Activated effector memory CD4-positive, alpha-beta T cell treated with anti-CD3 and anti-CD28 coated beads, Interleukin-2, amount 50 U/mL, for 16 hours (primary cell): ENCODE measurements at regions not wholly inside any gene's neighbourhood (a gene's known extent, or its start where the extent isn't known, plus 50 kb on each side); places are given as distances from the start of the nearest gene placed in this dataset.
"Not testable (repeated sequence)": the region's sequence is repeated elsewhere in the genome, so short reads cannot be mapped to it uniquely, and the experiment has no call there.

Experiments
- DNase-seq: peaks from one replicate; pipeline ENCODE4 v3.0.0-alpha.2; 2020

DNA sequence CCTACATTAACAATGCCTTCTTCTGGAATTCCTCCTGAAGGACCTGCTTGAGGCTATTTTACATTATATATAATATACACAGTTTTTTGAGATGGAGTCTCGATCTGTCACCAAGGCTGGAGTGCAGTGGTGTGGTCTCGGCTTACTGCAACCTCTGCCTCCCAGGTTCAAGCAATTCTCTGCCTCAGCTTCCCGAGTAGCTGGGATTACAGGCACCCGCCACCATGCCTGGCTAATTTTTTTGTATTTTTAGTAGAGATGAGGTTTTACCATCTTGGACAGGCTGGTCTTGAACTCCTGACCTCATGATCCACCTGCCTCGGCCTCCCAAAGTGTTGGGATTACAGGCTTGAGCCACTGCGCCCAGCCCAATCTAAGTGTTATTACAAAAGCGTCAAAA lies 71.9 kb upstream of the PRR23C start:
- DNase-seq: not testable (repeated sequence)

DNA sequence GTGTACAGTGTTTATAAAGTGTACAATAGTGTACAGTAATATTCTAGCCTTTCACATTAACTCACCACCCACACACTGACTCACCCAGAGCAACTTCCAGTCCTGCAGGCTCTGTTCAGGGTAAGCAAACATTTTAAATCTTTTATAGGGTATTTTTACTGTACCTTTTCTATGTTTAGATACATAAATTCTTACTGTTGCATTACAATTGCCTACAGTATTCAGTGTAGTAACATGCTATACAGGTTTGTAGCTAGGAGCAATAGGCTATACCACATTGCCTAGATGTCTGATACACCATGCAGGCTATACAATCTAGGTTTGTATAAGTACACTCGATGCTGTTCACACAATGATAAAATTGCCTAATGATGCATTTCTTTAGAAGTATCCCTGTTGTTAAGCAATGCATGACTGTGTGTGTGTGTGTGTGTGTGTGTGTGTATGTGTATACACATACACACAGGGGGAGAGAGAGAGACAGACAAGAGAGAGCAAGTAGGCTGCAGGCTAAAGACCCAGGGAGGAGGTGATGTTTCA lies 72.5 kb upstream of the PRR23C start:
- DNase-seq: no peak

DNA sequence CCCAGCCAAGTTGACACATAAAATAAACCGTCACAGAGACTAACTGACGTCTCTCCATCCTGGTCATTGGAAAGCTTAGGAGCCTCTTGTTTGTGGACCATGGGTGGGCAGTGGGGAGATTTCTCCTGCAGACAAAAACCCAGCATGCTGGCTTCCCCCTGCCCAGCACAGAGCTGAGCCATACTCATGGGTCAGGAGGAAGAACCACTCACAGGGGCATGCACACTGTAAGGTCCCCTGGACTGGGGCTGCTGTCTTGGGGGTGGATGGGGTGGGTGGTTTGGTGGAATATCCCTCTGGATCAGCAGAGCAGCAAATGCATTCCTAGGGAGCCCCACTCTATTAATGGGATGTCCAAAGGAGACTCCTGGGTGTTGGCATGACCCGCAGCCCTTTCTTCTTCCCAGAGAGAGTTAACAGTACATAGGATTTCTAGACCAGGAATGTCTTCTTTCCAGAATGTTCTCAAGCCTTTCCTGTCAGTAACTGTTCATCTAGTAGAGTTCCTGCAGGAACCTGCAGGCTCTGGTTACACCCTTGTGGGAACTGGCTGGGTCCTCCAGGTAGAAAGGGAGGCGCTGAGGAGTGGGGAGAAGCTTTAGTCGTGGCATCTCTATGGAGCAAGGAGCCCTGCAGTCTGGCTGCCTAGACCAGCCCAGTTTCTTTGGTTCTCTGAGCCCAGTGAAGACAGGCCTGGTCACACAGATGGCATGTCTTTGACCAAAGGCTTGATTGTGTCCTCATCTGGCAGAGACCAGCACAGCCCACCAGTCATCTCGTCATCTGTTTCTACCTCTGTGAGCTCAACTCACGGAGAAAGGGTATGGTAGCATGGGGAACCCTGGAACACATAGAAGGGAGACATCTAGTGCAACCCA lies 73.4 kb upstream of the PRR23C start:
- no peak for DNase-seq

DNA sequence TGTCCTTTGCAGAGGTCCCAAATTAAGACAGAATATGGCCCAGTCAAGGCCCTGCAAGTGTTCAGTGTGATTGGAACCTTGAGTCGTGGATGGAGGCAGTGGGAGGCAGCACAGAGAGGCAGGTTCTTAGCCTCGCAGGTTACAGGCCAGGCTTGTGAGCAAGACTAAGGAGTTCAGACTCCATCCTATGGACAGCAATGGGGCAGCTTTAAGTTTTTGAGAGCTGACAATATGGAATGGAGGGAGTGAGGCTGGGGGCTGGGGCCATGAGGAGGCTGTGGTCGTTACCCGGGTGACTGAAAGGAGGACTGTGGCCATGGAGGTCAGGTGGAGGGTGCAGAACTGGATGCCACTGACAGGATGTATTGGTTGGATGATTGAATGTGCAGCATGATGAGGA lies 74.1 kb upstream of the PRR23C start:
- DNase-seq: no peak

DNA sequence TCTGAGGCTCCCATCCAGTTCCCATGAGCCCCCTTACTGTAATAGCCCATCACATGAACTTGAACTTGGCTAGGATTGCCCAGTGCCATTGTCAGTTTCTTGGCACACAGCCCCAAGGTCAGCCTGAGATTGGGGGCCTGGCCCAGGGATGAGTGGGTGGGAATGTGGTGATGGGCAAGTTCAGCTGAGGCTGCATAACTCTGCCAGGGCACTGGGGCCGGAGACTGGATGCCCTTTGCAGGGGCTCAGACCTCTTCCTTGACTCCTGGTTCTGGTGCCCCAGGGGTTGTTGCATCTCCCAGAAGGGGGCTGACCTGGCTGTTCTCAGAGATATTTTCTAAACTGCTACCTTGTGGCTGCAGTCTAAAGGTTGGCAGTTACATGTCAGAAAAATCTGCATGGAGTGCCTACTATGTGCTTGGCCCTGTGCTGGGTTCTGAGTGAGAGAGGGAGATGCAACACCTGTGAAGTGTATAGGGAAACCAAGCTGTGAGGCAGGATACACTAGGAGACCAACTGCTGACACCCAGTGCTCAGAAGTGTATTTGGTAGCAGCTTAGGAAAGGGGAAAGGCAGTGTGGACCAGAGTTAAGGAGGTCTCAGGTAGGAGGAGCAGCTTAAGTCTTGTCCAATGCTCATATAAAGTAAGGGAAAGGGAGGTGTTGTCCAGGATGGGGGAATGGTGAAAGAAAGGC lies 74.8 kb upstream of the PRR23C start:
- no peak for DNase-seq

DNA sequence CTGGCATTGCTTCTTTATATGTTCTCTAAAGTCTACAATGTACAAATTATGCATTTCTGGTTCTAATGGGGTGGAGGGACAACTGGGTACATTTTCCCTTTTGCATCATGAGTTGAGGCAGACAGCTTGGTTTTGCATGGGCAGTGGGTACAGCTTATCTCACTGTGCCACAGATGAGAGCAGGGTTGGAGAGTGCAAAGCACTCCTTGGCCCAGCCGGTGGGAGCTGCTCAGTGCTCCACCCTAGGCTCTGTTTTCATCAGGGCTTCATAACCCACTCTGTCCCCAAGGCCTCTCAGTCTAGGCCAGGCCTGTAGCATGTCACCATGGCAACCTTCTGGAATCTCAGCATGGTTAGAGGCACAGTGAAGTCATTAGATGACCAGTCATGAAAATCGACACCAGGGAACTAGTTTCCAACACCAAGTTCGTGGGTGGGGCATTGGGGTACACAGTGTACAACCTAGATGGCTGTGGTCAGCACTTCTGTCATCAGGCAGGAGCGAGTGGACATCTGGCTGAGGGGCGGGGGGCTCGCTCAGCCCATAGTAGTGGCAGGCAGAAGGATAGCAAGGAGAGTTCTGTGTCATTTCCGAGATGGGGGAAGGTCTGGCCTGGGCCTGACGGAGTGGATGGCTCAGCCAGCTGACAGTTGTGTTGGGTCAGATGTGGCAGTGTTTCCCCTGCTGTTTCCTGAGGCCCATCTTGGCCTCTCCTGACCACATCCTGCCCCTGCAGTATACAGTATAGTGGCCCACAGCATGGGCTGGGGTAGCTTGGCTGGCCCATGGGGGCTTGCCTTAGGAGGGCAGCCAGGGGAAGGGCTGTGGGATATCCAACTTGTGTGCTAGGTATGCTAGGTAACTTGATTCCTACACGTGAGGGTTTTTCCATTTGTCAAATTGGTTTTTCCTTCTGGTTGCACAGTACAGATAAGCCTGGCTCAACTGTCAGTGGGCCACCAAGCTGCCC lies 75.7 kb upstream of the PRR23C start:
- DNase-seq: no peak

DNA sequence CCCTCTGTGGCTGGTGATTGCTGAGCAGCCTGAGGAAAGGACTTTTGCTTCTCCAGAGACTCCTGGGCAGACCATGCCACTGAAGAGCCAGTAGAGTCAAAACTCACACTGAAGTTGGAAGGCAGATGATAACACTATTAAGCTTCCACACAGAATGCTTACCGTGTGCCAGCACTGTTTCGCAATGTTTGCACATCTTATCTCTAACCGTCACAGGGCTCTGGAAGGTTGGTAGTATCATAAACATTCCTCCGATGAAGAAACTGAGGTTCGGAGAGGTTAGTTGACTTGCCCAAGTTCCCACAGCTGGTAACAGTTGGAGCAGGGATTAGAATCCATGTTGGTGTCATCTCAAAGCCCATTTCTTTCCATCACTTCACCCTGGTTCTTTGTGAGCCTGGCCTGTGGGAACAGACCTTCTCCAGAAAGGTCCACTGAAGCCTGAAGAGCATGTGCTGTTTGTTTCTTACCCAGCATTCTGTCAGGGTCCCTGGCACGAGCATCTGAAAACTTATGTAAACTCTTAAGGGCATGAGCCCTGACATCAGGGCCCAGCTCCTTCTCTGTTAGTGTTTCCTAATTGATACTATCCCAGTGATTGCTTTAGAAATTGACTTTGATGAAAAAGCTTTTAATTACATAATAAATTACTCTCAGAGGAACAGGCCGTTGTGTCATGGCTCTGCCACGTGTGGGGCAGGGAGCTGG lies 77.0 kb upstream of the PRR23C start:
- no peak for DNase-seq

DNA sequence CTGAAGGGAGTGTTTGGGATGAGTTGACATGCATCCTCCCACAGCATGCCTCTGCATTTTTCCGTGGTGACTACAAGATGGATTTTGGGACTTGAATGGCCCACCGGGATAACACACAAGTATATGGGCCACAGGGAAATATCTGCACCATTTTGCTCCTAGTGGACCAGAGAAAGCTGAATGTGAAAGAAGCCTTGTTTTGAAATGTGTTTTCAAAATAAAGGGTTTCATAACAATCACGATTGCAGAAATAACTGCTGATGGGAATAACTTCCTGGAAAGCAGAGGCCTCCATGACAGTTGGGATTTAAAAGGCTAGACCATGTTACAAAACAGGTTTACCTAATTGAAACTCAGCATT lies 77.5 kb upstream of the PRR23C start:
- DNase-seq: no peak

DNA sequence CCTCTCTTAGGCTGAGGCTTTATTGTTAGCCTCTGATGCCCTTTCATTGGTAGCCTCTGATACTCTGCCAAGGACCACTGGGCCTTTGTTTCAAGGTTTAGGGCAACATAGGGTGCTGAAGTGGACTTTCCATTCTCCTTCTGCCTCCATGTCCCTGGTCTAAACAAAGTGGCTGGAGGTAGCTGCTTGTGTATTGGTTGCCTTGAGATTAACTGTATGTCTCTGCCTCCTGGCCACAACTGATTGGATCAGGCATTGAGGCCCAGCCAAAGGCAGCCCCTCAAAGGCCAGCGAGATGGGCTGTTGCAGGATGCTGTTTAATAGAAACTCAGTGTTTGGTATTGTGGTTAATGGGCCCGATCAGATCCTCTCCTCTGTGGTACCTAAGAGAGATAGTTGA lies 77.9 kb upstream of the PRR23C start:
- DNase-seq: no peak

DNA sequence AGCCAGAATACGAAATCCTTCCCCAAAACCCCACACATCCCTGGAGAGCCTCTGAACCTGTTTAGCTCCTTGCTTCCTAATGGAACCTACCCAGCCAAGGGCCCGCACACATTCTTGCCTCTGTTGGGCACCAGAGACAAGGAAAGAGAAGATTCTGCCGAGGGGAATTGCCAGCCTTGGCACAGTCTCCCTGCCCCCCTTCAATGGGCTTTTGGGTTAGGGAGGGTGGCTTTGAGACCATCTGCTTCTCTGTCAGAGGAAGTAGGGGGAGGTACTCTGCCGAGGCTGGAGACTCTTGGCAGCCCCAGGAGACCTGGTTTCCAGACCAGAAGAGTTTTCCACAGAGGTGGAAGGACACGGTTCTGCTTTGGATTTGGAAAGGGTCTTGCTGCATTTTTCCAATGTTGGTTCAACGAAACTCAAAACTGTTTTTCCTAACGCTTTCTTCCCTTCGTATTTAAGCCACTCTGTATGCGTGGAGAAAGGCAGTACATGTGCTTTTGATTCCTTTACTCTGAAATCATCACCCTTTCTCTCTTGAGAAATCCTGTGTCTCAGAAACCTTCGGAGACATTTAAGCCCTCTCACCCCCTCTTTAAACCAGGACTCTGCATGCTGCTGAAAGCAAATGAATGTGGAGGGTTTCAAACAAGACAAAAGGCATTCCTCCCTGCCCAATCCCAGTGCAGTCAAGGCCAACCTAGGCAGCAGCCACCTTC lies 78.8 kb upstream of the PRR23C start:
- no peak for DNase-seq

DNA sequence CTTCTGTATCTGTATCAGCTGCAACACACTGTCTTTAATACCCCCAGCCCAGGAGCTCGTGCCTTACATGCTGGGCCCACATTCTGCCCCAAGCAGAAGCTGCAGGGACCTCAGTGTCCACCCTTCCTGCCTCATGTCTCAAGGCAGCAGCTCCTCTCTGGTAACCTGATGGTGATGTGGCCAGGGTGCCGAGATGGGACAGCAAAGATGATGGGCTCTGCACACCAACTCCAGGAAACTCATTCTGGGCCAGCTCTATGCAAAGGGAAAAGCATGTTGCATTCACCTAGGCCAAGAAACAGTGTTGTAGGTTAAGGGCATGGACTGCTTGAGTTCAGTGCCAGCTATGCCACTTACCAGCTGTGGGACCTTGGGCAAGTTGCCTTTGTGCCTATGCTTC lies 79.5 kb upstream of the PRR23C start:
- no peak for DNase-seq

DNA sequence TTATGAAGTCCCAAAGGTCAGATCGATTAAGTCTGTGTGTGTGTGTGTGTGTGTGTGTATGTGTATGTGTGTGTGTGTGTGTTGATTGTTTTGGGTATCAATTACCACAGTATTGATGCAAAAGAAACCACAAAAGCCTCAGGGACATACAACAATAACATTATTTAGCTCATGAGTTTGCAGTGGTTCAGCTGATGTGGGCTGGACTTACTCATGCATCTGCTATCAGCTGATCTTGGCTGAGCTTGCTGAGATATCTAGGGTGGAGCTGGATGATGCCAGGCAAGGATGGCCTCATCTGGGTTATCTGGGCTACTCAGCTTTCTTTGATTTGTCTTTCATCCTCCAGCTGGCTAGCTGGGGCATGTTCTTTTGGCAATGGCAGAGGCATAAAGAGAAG lies 82.4 kb upstream of the PRR23C start:
- DNase-seq: no peak

DNA sequence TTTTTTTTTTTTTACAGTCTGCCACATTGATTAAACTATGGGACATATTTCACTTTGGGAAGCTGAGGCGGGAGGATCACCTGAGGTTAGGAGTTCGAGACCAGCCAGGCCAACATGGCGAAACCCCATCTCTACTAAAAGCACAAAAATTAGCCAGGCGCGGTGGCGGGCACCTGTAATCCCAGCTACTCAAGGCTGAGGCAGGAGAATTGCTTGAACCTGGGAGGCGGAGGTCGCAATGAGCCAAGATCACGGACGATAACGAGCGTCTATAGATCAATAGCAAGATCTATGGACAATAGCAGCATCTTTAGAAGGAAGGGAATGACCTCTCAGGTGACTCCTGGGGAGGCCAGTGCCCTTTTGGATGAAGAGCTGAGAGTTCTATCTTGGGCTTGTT lies 82.9 kb upstream of the PRR23C start:
- DNase-seq: not testable (repeated sequence)

DNA sequence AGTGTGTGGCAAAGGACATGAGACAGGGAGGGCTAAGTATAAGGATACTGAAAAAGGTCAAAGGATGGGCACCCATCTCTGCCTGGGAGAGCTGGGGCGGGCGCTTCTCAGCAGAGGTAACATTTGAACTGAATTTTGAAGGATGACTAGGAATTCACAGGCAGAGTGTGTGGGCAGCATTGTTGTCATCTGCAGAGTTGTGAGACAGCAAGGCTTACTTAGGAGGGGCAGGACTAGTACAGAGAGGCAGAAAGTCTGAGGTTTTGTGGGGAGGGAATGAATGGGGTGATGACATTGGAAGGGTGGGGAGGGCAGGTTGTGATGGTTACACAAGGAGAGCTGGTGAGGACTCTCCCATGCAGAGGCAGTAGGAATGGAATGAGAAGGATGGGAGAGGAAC lies 84.1 kb upstream of the PRR23C start:
- no peak for DNase-seq

DNA sequence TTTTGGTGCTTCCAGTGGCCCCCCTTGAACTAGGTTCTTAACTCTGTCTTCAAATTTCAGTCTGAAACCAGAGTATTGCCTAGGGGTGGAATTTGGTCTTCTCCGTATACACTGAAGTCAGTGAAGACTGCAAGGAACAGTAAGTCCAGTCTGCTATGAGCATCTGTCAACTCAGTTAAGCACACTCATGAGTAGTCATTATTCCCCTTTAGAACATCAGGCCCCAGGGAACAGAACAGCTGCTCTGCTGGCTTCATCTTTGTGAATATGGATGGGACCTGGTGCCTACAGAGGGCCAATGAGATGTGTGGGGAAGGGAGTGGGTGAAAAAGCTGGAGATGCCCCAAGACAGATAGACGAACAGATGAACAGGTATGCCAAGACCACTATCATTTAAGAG lies 85.2 kb upstream of the PRR23C start:
- no peak for DNase-seq

DNA sequence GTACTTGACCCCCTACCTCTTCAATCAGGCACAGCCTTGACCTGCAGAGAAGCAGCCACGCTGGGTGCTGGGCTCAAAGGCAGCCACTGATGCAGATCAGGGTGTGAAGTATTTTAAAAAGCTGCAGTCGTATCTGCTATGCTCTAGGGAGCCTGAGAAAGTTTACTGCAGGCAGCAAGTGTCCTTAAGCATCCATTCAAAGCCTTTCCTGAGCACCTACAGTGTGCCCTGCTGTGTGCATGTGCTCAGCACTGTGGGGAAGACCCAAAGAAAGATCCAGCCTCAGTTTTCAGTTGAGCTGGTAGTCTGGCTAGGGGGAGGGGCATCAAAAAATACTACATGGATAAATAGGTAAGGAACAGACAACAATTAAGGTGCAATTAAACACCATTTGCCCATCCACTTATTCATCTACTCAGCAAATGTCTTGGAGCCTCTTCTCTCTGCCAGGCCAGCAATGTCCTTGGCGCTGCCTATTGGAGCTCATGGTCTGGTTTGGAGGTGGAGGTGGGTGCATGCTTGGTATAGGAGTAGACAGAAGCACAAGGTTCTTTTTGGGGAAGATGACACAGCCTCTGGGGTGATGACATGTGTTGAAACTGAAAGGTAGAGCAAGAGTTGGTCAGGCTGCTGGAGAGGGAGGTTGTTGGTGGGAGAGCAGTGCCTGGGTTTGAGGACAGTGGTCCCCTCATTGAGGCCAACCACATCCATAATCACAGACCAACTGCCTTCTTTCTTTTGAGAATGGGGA lies 85.9 kb upstream of the PRR23C start:
- no peak for DNase-seq

DNA sequence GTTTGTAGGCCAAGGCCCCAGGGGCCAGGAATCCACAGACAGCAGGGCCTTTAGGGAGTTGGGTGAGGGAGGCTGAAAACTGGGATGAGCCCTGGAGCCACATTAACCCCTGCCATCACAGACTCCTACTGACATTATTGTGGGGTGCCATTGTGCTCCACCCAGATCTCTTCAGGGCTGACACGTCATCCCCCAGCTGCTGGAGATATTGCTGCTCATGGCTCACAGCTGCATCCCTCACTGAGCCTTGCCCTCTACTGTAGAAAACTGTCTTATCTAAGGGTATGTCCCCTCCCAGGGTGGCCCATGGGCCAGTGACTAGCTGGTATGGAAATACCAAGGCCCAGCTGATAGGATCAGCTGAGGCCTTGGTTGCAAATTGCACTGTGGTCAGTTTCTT lies 87.3 kb upstream of the PRR23C start:
- no peak for DNase-seq

DNA sequence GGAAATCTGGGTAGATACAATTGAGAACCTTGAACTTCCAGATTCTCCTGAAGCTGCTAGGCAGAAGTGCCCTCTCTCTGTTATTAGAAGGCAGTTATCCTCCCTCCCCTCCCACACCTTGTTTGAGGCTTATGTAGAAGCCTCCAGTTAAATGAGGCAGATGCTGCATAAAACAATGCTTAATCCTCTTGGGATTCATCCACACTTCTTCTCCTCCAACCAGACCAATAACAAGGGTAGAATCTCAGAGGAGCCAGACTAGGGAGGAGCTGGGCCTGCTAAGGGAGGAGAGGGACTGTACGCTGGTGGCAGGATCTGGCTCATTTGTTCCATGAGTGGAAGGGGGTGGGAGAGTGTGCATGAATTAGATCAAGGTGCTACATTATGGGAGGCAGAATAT lies 88.3 kb upstream of the PRR23C start:
- no peak for DNase-seq

DNA sequence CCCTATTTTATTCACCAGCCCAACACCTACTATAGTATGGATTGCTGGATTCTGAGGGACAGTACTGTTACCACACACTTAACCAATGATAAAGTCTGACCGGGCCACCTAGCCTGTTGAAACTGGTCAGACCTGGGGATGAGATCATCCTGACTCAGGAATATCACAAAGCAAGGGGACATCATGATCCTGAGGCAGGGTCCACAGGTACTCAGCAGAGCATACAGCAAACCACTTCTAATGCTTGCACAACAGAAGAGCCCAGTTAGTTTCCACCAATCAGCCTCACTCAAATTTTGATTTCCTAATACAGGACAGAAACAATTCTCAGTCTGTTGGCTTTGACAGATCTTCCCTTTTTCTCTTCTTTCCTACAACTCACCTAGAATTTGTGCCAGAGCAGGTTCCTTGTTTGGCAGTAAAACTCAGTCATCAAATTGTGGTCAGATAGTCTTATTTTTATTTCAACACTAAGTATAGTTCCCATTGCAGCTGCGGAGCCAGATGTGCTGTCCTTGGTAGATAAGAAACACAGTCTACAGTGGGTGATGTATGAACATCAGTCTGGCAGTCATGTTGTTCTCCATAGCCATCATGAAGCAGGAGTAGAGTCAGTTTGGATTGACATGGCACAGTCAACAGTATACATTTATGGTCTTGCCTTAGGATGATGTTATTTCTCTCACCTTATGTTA lies 90.1 kb upstream of the PRR23C start:
- DNase-seq: no peak

DNA sequence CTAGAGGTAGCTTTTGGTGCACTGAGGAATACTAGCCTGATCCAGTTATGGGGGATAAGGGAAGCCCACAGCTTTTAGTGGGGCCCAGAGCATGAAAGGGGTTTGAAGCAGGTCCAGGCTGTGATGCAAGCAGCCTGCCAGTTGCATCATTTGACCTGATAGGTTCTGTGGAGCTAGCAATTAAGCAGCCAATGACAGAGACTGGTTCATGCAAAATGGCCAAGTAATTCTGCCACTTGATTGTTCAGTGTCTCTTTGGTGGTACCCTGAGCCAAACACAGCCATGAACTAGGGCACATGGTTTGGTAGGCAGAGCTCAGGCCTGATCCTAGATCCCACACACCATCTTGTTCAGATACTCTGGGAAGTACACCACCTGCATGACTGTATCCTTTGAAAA lies 91.0 kb upstream of the PRR23C start:
- no peak for DNase-seq
